ENCODE measurements at regions not wholly inside any gene's neighbourhood (a gene's known extent, or its start where the extent isn't known, plus 50 kb on each side); places are given as distances from the start of the nearest gene placed in this dataset.

GRCh38 chr11:15300341-15300740 is 185.6 kb downstream of the INSC start:
- Histone ChIP-seq H3K4me3 (no peak overlapping the region), H3K36me3 (ENCODE audit: low read depth, missing control alignments) (no peaks in the 10 kb centered on the region), H3K4me1 (no peaks in the 10 kb centered on the region), H3K9me3 (no peaks in the 10 kb centered on the region), H3K27me3 (no peaks in the 10 kb centered on the region), H3K27ac (no peak overlapping the region)
- TF ChIP-seq CTCF (IDR thresholded peaks at IDR 0.05) (no peak), POLR2A (IDR thresholded peaks at IDR 0.05) (no peak)
- WGBS, 2 donors: 54 to 55% methylated on average over 14 of the region's 14 CpGs
- intact Hi-C loops (cut with DNase I; ENCODE audit: low total_unique reads): no loop called here
- no peak for DNase-seq

- Histone ChIP-seq H3K9me3 (no peaks in the 10 kb centered on the region), H3K4me3 (no peak overlapping the region), H3K36me3 (ENCODE audit: low read depth, missing control alignments) (no peaks in the 10 kb centered on the region), H3K4me1 (no peaks in the 10 kb centered on the region), H3K27me3 (no peaks in the 10 kb centered on the region), H3K27ac (no peak overlapping the region)
- intact Hi-C loops (cut with DNase I; ENCODE audit: low total_unique reads): no loop called here
- no peak for TF ChIP-seq POLR2A (IDR thresholded peaks at IDR 0.05)
- no peak for TF ChIP-seq CTCF (IDR thresholded peaks at IDR 0.05)
- DNase-seq: no peak
- 9 to 42% methylated on average over 3 to 4 of the region's 4 CpGs for WGBS, 2 donors
Observed at GRCh38 chr11:15307619-15308024, 192.9 kb downstream of the INSC start.

- no peak for TF ChIP-seq POLR2A (IDR thresholded peaks at IDR 0.05)
- TF ChIP-seq CTCF (IDR thresholded peaks at IDR 0.05): no peak
- intact Hi-C loops (cut with DNase I; ENCODE audit: low total_unique reads): no loop called here
- Histone ChIP-seq H3K4me3 (no peak overlapping the region), H3K9me3 (no peaks in the 10 kb centered on the region), H3K4me1 (no peaks in the 10 kb centered on the region), H3K36me3 (ENCODE audit: low read depth, missing control alignments) (no peaks in the 10 kb centered on the region), H3K27ac (no peak overlapping the region), H3K27me3 (no peaks in the 10 kb centered on the region)
- DNase-seq: no peak
- WGBS, 2 donors: 71 to 74% methylated on average over 2 of the region's 2 CpGs
Observed at GRCh38 chr11:15308840-15309239, 194.1 kb downstream of the INSC start.

- Histone ChIP-seq H3K9me3 (no peaks in the 10 kb centered on the region), H3K4me1 (no peaks in the 10 kb centered on the region), H3K36me3 (ENCODE audit: low read depth, missing control alignments) (no peaks in the 10 kb centered on the region), H3K4me3 (no peak overlapping the region), H3K27ac (no peak overlapping the region), H3K27me3 (no peaks in the 10 kb centered on the region)
- no peak for TF ChIP-seq POLR2A (IDR thresholded peaks at IDR 0.05)
- no peak for TF ChIP-seq CTCF (IDR thresholded peaks at IDR 0.05)
- intact Hi-C loops (cut with DNase I; ENCODE audit: low total_unique reads): no loop called here
- DNase-seq: no peak
- WGBS, 2 donors: 88 to 93% methylated on average over 1 of the region's 1 CpG
Observed at GRCh38 chr11:15309296-15309695, 194.6 kb downstream of the INSC start.

GRCh38 chr11:15313862-15314261 is 199.1 kb downstream of the INSC start:
- Histone ChIP-seq H3K4me3 (no peak overlapping the region), H3K4me1 (no peaks in the 10 kb centered on the region), H3K36me3 (ENCODE audit: low read depth, missing control alignments) (no peaks in the 10 kb centered on the region), H3K27ac (no peak overlapping the region), H3K9me3 (no peaks in the 10 kb centered on the region), H3K27me3 (no peaks in the 10 kb centered on the region)
- no peak for DNase-seq
- intact Hi-C loops (cut with DNase I; ENCODE audit: low total_unique reads): no loop called here
- WGBS, 2 donors: 91 to 93% methylated on average over 2 of the region's 2 CpGs
- TF ChIP-seq POLR2A (IDR thresholded peaks at IDR 0.05) (no peak), CTCF (IDR thresholded peaks at IDR 0.05) (no peak)
